ENCODE measurements at regions not wholly inside any gene's neighbourhood (a gene's known extent, or its start where the extent isn't known, plus 50 kb on each side); places are given as distances from the start of the nearest gene placed in this dataset.

DNA sequence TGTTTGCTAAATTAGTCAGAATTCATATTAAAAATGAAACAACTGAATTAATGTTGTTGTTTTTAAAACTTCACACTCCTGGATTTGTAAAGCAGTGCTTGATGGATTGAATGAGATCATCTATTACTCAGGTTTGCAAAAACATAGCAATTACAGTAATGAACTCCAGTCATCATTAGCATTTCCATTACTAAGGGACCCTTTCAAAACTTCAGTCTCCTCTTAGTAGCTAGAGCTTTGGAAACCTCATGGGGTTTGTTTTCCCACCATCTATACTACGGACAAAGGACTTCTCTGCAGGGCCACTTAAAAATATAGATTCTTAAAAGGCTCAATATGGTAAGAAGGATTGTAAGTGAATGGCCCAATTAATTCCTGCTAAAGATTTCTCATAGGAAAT lies 174.5 kb upstream of the PRNP start:
- Histone ChIP-seq H3K4me1 (replicated peaks) (no peaks in the 10 kb centered on the region), H3K27me3 (replicated peaks; ENCODE audit: insufficient read depth) (no peaks in the 10 kb centered on the region), H3K9me3 (no peaks in the 10 kb centered on the region), H3K36me3 (no peaks in the 10 kb centered on the region), H3K4me3 (no peak overlapping the region), H3K27ac (no peak overlapping the region)
- TF ChIP-seq POLR2A (IDR thresholded peaks at IDR 0.05) = no peak
- no peak for TF ChIP-seq CTCF (IDR thresholded peaks at IDR 0.05)
- intact Hi-C loops (cut with DNase I) = no loop called here
- WGBS = 94% methylated on average over 1 of the region's 1 CpG
- no peak for DNase-seq (ENCODE audit: low spot score)

- no peak overlapping the region for H3K4me3 ChIP-seq
- no peaks in the 10 kb centered on the region for H3K36me3 ChIP-seq
- DNase-seq (ENCODE audit: low spot score) = no peak
- H3K4me1 ChIP-seq (replicated peaks) = no peaks in the 10 kb centered on the region
- no peak for TF ChIP-seq POLR2AphosphoS5 (IDR thresholded peaks at IDR 0.05)
- TF ChIP-seq CTCF (IDR thresholded peaks at IDR 0.05) = no peak
- TF ChIP-seq POLR2A (IDR thresholded peaks at IDR 0.05) = no peak
- intact Hi-C loops (cut with DNase I) = no loop called here
- no peak overlapping the region for H3K27ac ChIP-seq
- no peaks in the 10 kb centered on the region for H3K27me3 ChIP-seq (replicated peaks; ENCODE audit: insufficient read depth)
- WGBS = 82% methylated on average over 3 of the region's 3 CpGs
- no peaks in the 10 kb centered on the region for H3K9me3 ChIP-seq
Measured at GRCh38 chr20:4509825-4510522, 176.3 kb upstream of the PRNP start.

GRCh38 chr20:4508773-4509172 lies 177.5 kb upstream of the PRNP start:
- Histone ChIP-seq H3K27ac (no peak overlapping the region), H3K4me1 (replicated peaks) (no peaks in the 10 kb centered on the region), H3K9me3 (no peaks in the 10 kb centered on the region), H3K36me3 (no peaks in the 10 kb centered on the region), H3K27me3 (replicated peaks; ENCODE audit: insufficient read depth) (no peaks in the 10 kb centered on the region), H3K4me3 (no peak overlapping the region)
- WGBS = 83% methylated on average over 3 of the region's 3 CpGs
- no peak for DNase-seq (ENCODE audit: low spot score)
- intact Hi-C loops (cut with DNase I) = no loop called here
- TF ChIP-seq POLR2AphosphoS5 (IDR thresholded peaks at IDR 0.05) = no peak
- TF ChIP-seq CTCF (IDR thresholded peaks at IDR 0.05) = no peak
- TF ChIP-seq POLR2A (IDR thresholded peaks at IDR 0.05) = no peak

GRCh38 chr20:4507288-4507719 lies 179.0 kb upstream of the PRNP start:
- Histone ChIP-seq H3K4me3 (no peak overlapping the region), H3K27ac (no peak overlapping the region), H3K4me1 (replicated peaks) (no peaks in the 10 kb centered on the region), H3K9me3 (no peaks in the 10 kb centered on the region), H3K36me3 (no peaks in the 10 kb centered on the region), H3K27me3 (replicated peaks; ENCODE audit: insufficient read depth) (no peaks in the 10 kb centered on the region)
- intact Hi-C loops (cut with DNase I) = no loop called here
- no peak for TF ChIP-seq CTCF (IDR thresholded peaks at IDR 0.05)
- no peak for TF ChIP-seq POLR2A (IDR thresholded peaks at IDR 0.05)
- TF ChIP-seq POLR2AphosphoS5 (IDR thresholded peaks at IDR 0.05) = no peak
- WGBS = 34% methylated on average over 6 of the region's 6 CpGs
- DNase-seq (ENCODE audit: low spot score) = no peak

GRCh38 chr20:4504814-4505213 lies 181.4 kb upstream of the PRNP start:
- H3K36me3 ChIP-seq = no peaks in the 10 kb centered on the region
- WGBS = 93% methylated on average over 4 of the region's 4 CpGs
- intact Hi-C loops (cut with DNase I) = no loop called here
- H3K27me3 ChIP-seq (replicated peaks; ENCODE audit: insufficient read depth) = no peaks in the 10 kb centered on the region
- H3K27ac ChIP-seq = no peak overlapping the region
- no peak for DNase-seq (ENCODE audit: low spot score)
- TF ChIP-seq POLR2A (IDR thresholded peaks at IDR 0.05) (no peak), CTCF (IDR thresholded peaks at IDR 0.05) (no peak), POLR2AphosphoS5 (IDR thresholded peaks at IDR 0.05) (no peak)
- no peaks in the 10 kb centered on the region for H3K4me1 ChIP-seq (replicated peaks)
- no peaks in the 10 kb centered on the region for H3K9me3 ChIP-seq
- H3K4me3 ChIP-seq = no peak overlapping the region
